HCT116 (cell line): ENCODE measurements at regions not wholly inside any gene's neighbourhood (a gene's known extent, or its start where the extent isn't known, plus 50 kb on each side); places are given as distances from the start of the nearest gene placed in this dataset.

Experiments used
- ATAC-seq: fragments of 200-7000 bp; cut with Tn5 transposase; 2 replicates; pipeline ENCODE4 v1.9.1; 2020; ENCODE audit warnings: mild to moderate bottlenecking, moderate library complexity
- BruUV-seq: library from RNA; stranded (reverse); fragments of 400-500 nt; replicated peaks from 2 replicates; lab custom pipeline; 2021; lab: Mats Ljungman, UMichigan
- CTCF ChIA-PET: fragments of 300-600 bp; sonication (Branson Sonifier 250); formaldehyde crosslinking; loops from one replicate; lab custom pipeline; 2021; ENCODE audit warnings: antibody characterized with exemption; lab: Charles Lee
- POLR2A ChIA-PET: fragments of 300-600, 350-600 bp; sonication (Branson Sonifier 250); formaldehyde crosslinking; loops from one replicate; lab custom pipeline; 2021; ENCODE audit warnings: antibody characterized with exemption; lab: Charles Lee
- RAD21 ChIA-PET, 2 experiments: fragments of 300-600 bp; sonication (Branson Sonifier 250); formaldehyde crosslinking; loops; one replicate each; lab custom pipeline; 2023; ENCODE audit warnings: low total read pairs in 2 of 2; ENCODE audit not compliant: uncharacterized antibody in 2 of 2, unreplicated experiment in 2 of 2, low non-redundant PET in 1 of 2; lab: Charles Lee
- DNase-seq: peaks from one replicate; pipeline ENCODE4 v3.0.0-alpha.2; 2010; ENCODE audit warnings: low read depth, low spot score
- H2AFZ ChIP-seq: fragments of 200-600 bp; shearing (Covaris generic), sonication (generic); 2 replicates; pipeline ENCODE4 v1.6.1; 2017; ENCODE audit warnings: low read depth, mixed run types, mixed read lengths, antibody characterized with exemption, low read length; ENCODE audit not compliant: poor library complexity, severe bottlenecking
- H3K27ac ChIP-seq: 2 replicates; pipeline ENCODE4 v1.5.1; 2012; ENCODE audit warnings: low read depth, low read length
- H3K27me3 ChIP-seq: fragments of 200-600 bp; sonication (generic); 2 replicates; pipeline ENCODE4 v1.6.1; 2016; ENCODE audit warnings: mixed run types, low read length, mixed read lengths; ENCODE audit not compliant: insufficient read depth
- H3K36me3 ChIP-seq, 2 experiments: fragments of 200-500 bp in 1 of 2; fragments of 200-600 bp in 1 of 2; sonication (Bioruptor generic) in 1 of 2; sonication (generic) in 1 of 2; 2 replicates each; pipeline versions ENCODE4 v1.5.1 to v1.6.1; 2014 to 2016; ENCODE audit warnings: low read length in 2 of 2, inconsistent platforms in 1 of 2, mixed read lengths in 1 of 2, mixed run types in 1 of 2; ENCODE audit not compliant: insufficient read depth in 2 of 2, control insufficient read depth in 1 of 2
- H3K4me1 ChIP-seq, 2 experiments: fragments of 200-600 bp in 1 of 2; sonication (generic) in 1 of 2; 2 replicates each; pipeline versions ENCODE4 v1.5.1 to v1.6.1; 2012 to 2017; ENCODE audit warnings: low read length in 2 of 2, inconsistent platforms in 1 of 2, mild to moderate bottlenecking in 1 of 2, mixed read lengths in 1 of 2, mixed run types in 1 of 2, moderate library complexity in 1 of 2; ENCODE audit not compliant: insufficient read depth in 2 of 2, control insufficient read depth in 1 of 2
- H3K4me2 ChIP-seq: fragments of 200-600 bp; sonication (generic); 2 replicates; pipeline ENCODE4 v1.6.1; 2017; ENCODE audit warnings: mixed run types, low read length, mixed read lengths
- H3K4me3 ChIP-seq, 2 experiments: fragments of 200-600 bp in 1 of 2; sonication (generic) in 1 of 2; replicated peaks in 1 of 2; 2 replicates each; pipeline ENCODE4 v1.5.1; 2011 to 2016; ENCODE audit warnings: low read length in 2 of 2, control low read depth in 1 of 2, low read depth in 1 of 2, mild to moderate bottlenecking in 1 of 2, mixed read lengths in 1 of 2, mixed run types in 1 of 2
- H3K79me2 ChIP-seq: fragments of 200-600 bp; sonication (generic); 2 replicates; pipeline ENCODE4 v1.6.1; 2017; ENCODE audit warnings: mild to moderate bottlenecking, mixed run types, low read length, moderate library complexity, mixed read lengths; ENCODE audit not compliant: insufficient read depth
- H3K9ac ChIP-seq: fragments of 200-600 bp; sonication (generic); 2 replicates; pipeline ENCODE4 v1.6.1; 2016; ENCODE audit warnings: low read length, mixed read lengths
- H3K9me2 ChIP-seq: fragments of 200-600 bp; sonication (generic), shearing (Covaris generic); 2 replicates; pipeline ENCODE4 v1.6.1; 2017; ENCODE audit warnings: mixed run types, mild to moderate bottlenecking, moderate library complexity; ENCODE audit not compliant: insufficient read depth
- H3K9me3 ChIP-seq, 2 experiments: fragments of 200-500 bp in 1 of 2; fragments of 200-600 bp in 1 of 2; sonication (Bioruptor generic) in 1 of 2; sonication (generic) in 1 of 2; 2 replicates each; pipeline ENCODE4 v1.6.1; 2014 to 2017; ENCODE audit warnings: low read length in 2 of 2, mixed read lengths in 2 of 2, inconsistent platforms in 1 of 2, low read depth in 1 of 2, mild to moderate bottlenecking in 1 of 2, mixed run types in 1 of 2, moderate library complexity in 1 of 2; ENCODE audit not compliant: control insufficient read depth in 1 of 2, insufficient read depth in 1 of 2
- H4K20me1 ChIP-seq: fragments of 200-600 bp; sonication (generic), shearing (Covaris generic); 2 replicates; pipeline ENCODE4 v1.6.1; 2017; ENCODE audit warnings: mixed run types, mild to moderate bottlenecking, moderate library complexity; ENCODE audit not compliant: insufficient read depth
- CBX3 ChIP-seq: IDR thresholded peaks from 2 replicates; pipeline ENCODE4 v1.6.1; 2012; ENCODE audit warnings: low read depth
- CEBPB ChIP-seq: IDR thresholded peaks from 2 replicates; pipeline ENCODE4 v1.6.1; 2012; ENCODE audit warnings: low read depth
- ELF1 ChIP-seq: IDR thresholded peaks from 2 replicates; pipeline ENCODE4 v1.6.1; 2012; ENCODE audit warnings: low read depth, borderline replicate concordance
- EZH2 ChIP-seq: fragments of 200-600 bp; sonication (generic); IDR thresholded peaks from 2 replicates; pipeline ENCODE4 v1.6.1; 2017; ENCODE audit warnings: antibody characterized with exemption, mixed run types
- EZH2phosphoT487 ChIP-seq: fragments of 200-600 bp; IDR thresholded peaks from 2 replicates; pipeline ENCODE4 v1.6.1; 2018; ENCODE audit warnings: antibody characterized with exemption, borderline replicate concordance
- FOSL1 ChIP-seq: IDR thresholded peaks from 2 replicates; pipeline ENCODE4 v1.6.1; 2012; ENCODE audit warnings: low read depth
- POLR2A ChIP-seq: IDR thresholded peaks from 2 replicates; pipeline ENCODE4 v1.7.0; 2011; ENCODE audit warnings: borderline replicate concordance; ENCODE audit not compliant: insufficient read depth, insufficient read length; ENCODE audit errors: extremely low read depth
- POLR2AphosphoS5 ChIP-seq: IDR thresholded peaks from 2 replicates; pipeline ENCODE4 v1.6.1; 2011; ENCODE audit warnings: mild to moderate bottlenecking, low read depth, low read length, moderate library complexity
- RAD21 ChIP-seq: IDR thresholded peaks from 2 replicates; pipeline ENCODE4 v1.6.1; 2012; ENCODE audit warnings: low read depth, mild to moderate bottlenecking
- SIN3A ChIP-seq: IDR thresholded peaks from 2 replicates; pipeline ENCODE4 v1.6.1; 2012; ENCODE audit warnings: low read depth
- SP1 ChIP-seq: IDR thresholded peaks from 2 replicates; pipeline ENCODE4 v1.6.1; 2012; ENCODE audit warnings: low read depth
- SRF ChIP-seq: IDR thresholded peaks from 2 replicates; pipeline ENCODE4 v1.6.1; 2012; ENCODE audit warnings: low read depth
- YY1 ChIP-seq: IDR thresholded peaks from 2 replicates; pipeline ENCODE4 v1.6.1; 2011; ENCODE audit warnings: low read length, low read depth, moderate library complexity, mild to moderate bottlenecking; ENCODE audit not compliant: insufficient replicate concordance; ENCODE audit errors: extremely low read depth
- ZFX ChIP-seq: fragments of 450-650 bp; IDR thresholded peaks from 2 replicates; pipeline ENCODE4 v1.6.1; 2017
- ZNF274 ChIP-seq: fragments of 200-500 bp; sonication (Bioruptor generic); IDR thresholded peaks from 2 replicates; pipeline ENCODE4 v1.6.1; 2014; ENCODE audit warnings: mild to moderate bottlenecking, low read depth, low read length, inconsistent platforms
- intact Hi-C: fragments of 100-400 bp; cut with micrococcal nuclease; formaldehyde crosslinking; loops from 2 replicates; pipeline ENCODE4 v1.10.0; 2022
- TF ChIP-seq, protein P1 (sequence below), 3 experiments: fragments of 200-600 bp in 1 of 3; sonication (generic) in 1 of 3; IDR thresholded peaks in 2 of 3; conservative IDR thresholded peaks in 1 of 3; 2 replicates each; pipeline ENCODE4 v1.5.1; 2012 to 2017; ENCODE audit warnings: low read depth in 2 of 3, low read length in 2 of 3, antibody characterized with exemption in 1 of 3, borderline replicate concordance in 1 of 3, control low read depth in 1 of 3, mild to moderate bottlenecking in 1 of 3, mixed read lengths in 1 of 3, mixed run types in 1 of 3, moderate library complexity in 1 of 3; ENCODE audit not compliant: insufficient read depth in 1 of 3
- TF ChIP-seq, protein P2 (sequence below): IDR thresholded peaks from 2 replicates; pipeline ENCODE4 v1.6.1; 2012
- TF ChIP-seq, protein P3 (sequence below): IDR thresholded peaks from 2 replicates; pipeline ENCODE4 v1.6.1; 2012

DNA sequence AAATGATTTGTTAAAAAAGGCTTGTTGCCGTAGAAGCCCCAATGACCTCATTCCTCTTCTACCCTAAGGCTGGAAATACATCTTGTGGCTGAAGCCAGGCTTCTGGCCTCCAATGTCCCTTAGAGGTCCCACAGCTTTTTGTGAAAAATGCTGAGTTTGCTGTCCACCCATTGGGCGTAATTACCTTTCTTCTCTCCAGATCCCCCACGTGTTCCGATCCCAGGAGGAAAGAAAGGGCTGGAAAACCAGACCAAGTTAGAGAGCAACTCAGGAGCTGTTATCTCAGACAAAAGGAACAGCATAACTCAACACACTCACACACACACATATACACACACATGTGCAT lies 154.2 kb downstream of the MIAT start:
- no peaks in the 10 kb centered on the region for H3K9me2 ChIP-seq
- peaks cover 0 to 6% of the 10 kb centered on the region in 2 experiments; a peak in 1 of 4 replicates for H3K9me3 ChIP-seq
- CTCF ChIA-PET, result no interaction called here
- POLR2A ChIA-PET, result no interaction called here
- no peak overlapping the region for H3K4me2 ChIP-seq
- no peaks in the 10 kb centered on the region for H4K20me1 ChIP-seq
- no peak overlapping the region for H2AFZ ChIP-seq
- no peaks in the 10 kb centered on the region for H3K4me1 ChIP-seq
- H3K27ac ChIP-seq, result no peak overlapping the region
- RAD21 ChIA-PET, result no interaction called here
- intact Hi-C loops, result no loop called here
- H3K9ac ChIP-seq, result no peak overlapping the region
- DNase-seq (no peak), ATAC-seq (no peak)
- no peaks in the 10 kb centered on the region for H3K79me2 ChIP-seq
- H3K4me3 ChIP-seq, result no peak overlapping the region
- H3K36me3 ChIP-seq, result no peaks in the 10 kb centered on the region
- H3K27me3 ChIP-seq, result peaks cover 40% of the 10 kb centered on the region
- no TSS peak for BruUV-seq
- TF ChIP-seq CEBPB (no peak), ZFX (no peak), SRF (no peak), YY1 (no peak), EZH2 (no peak), SIN3A (no peak)
- TF ChIP-seq, protein P1, sequence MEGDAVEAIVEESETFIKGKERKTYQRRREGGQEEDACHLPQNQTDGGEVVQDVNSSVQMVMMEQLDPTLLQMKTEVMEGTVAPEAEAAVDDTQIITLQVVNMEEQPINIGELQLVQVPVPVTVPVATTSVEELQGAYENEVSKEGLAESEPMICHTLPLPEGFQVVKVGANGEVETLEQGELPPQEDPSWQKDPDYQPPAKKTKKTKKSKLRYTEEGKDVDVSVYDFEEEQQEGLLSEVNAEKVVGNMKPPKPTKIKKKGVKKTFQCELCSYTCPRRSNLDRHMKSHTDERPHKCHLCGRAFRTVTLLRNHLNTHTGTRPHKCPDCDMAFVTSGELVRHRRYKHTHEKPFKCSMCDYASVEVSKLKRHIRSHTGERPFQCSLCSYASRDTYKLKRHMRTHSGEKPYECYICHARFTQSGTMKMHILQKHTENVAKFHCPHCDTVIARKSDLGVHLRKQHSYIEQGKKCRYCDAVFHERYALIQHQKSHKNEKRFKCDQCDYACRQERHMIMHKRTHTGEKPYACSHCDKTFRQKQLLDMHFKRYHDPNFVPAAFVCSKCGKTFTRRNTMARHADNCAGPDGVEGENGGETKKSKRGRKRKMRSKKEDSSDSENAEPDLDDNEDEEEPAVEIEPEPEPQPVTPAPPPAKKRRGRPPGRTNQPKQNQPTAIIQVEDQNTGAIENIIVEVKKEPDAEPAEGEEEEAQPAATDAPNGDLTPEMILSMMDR (IDR thresholded peaks at IDR 0.05 in 2 of 3, conservative IDR thresholded peaks at IDR 0.05 in 1 of 3; ENCODE audit: borderline replicate concordance in 1 of 3, insufficient read depth in 1 of 3, low read depth in 2 of 3, low read length in 2 of 3), result no peak

DNA sequence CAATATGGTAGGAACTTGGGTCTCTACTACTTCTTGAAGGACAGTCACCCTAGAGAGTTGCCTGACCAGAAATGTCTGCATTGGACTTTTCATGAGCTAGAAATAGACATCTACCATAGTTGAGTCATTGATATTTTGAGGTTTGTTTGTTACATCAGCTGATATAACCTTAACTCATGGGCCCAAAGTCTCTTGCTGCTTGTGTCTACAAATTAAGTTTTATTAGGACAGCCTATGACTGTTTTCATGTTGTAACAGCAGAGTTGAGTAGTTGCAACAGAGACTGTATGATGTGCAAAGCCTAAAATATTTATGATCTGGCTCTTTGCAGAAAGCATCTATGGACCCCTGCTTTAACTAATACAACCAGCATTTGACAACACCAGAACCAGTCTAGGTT lies 155.3 kb downstream of the MIAT start:
- Histone ChIP-seq H3K27me3 (peaks cover 41% of the 10 kb centered on the region), H3K27ac (no peak overlapping the region), H3K79me2 (no peaks in the 10 kb centered on the region), H3K4me1 (no peaks in the 10 kb centered on the region), H3K9ac (no peak overlapping the region), H3K9me2 (no peaks in the 10 kb centered on the region), H3K36me3 (no peaks in the 10 kb centered on the region), H3K9me3 (no peaks in the 10 kb centered on the region; a peak in 1 of 4 replicates), H2AFZ (no peak overlapping the region), H3K4me2 (no peak overlapping the region), H3K4me3 (no peak overlapping the region), H4K20me1 (no peaks in the 10 kb centered on the region)
- BruUV-seq, result no TSS peak
- DNase-seq, result no peak
- POLR2A ChIA-PET, result no interaction called here
- CTCF ChIA-PET, result no interaction called here
- RAD21 ChIA-PET, result no interaction called here
- ATAC-seq, result no peak
- intact Hi-C loops, result no loop called here
- TF ChIP-seq POLR2AphosphoS5 (no peak), EZH2phosphoT487 (no peak), ZFX (no peak), RAD21 (no peak), POLR2A (no peak), CEBPB (no peak), ELF1 (no peak), YY1 (no peak), SP1 (no peak), SIN3A (no peak), FOSL1 (no peak), CBX3 (no peak), SRF (no peak), ZNF274 (no peak)
- TF ChIP-seq, protein P2, sequence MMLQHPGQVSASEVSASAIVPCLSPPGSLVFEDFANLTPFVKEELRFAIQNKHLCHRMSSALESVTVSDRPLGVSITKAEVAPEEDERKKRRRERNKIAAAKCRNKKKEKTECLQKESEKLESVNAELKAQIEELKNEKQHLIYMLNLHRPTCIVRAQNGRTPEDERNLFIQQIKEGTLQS, result no peak
- TF ChIP-seq, protein P3, sequence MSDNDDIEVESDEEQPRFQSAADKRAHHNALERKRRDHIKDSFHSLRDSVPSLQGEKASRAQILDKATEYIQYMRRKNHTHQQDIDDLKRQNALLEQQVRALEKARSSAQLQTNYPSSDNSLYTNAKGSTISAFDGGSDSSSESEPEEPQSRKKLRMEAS, result no peak
- TF ChIP-seq, protein P1 (IDR thresholded peaks at IDR 0.05 in 2 of 3, conservative IDR thresholded peaks at IDR 0.05 in 1 of 3; ENCODE audit: borderline replicate concordance in 1 of 3, insufficient read depth in 1 of 3, low read depth in 2 of 3, low read length in 2 of 3), result no peak
